Activated CD8-positive, alpha-beta T cell treated with anti-CD3 and anti-CD28 coated beads for 36 hours (primary cell): ENCODE measurements at regions not wholly inside any gene's neighbourhood (a gene's known extent, or its start where the extent isn't known, plus 50 kb on each side); places are given as distances from the start of the nearest gene placed in this dataset.

Source experiments
- ATAC-seq: fragments of 200-7000 bp; cut with Tn5 transposase; one replicate; pipeline ENCODE4 v1.10.0; 2021; ENCODE audit warnings: mild to moderate bottlenecking, moderate library complexity
- CTCF ChIA-PET: fragments of 350-600 bp; sonication (Branson Sonifier 250); formaldehyde crosslinking; loops from one replicate; lab custom pipeline; 2021; ENCODE audit warnings: antibody characterized with exemption; lab: Charles Lee
- POLR2A ChIA-PET: fragments of 350-600 bp; sonication (Branson Sonifier 250); formaldehyde crosslinking; loops from one replicate; lab custom pipeline; 2021; ENCODE audit warnings: antibody characterized with exemption; lab: Charles Lee
- DNase-seq: peaks from one replicate; pipeline ENCODE4 v3.0.0-alpha.2; 2020
- H3K27ac Mint-ChIP-seq: one replicate; pipeline ENCODE4 v1.8.0; 2021; ENCODE audit warnings: mild to moderate bottlenecking, mixed read lengths
- H3K27me3 Mint-ChIP-seq: one replicate; pipeline ENCODE4 v1.8.0; 2021; ENCODE audit warnings: mixed read lengths
- H3K36me3 Mint-ChIP-seq: one replicate; pipeline ENCODE4 v1.8.0; 2021; ENCODE audit warnings: low read depth, mixed read lengths
- H3K4me1 Mint-ChIP-seq: one replicate; pipeline ENCODE4 v1.8.0; 2021; ENCODE audit warnings: low read depth, mixed read lengths
- H3K4me3 Mint-ChIP-seq: one replicate; pipeline ENCODE4 v1.8.0; 2021; ENCODE audit warnings: mild to moderate bottlenecking, moderate library complexity, mixed read lengths
- H3K9me3 Mint-ChIP-seq: one replicate; pipeline ENCODE4 v1.8.0; 2021; ENCODE audit warnings: mixed read lengths
- CTCF ChIP-seq: fragments of 200-600 bp; IDR thresholded peaks from one replicate; pipeline ENCODE4 v1.8.0; 2022; ENCODE audit warnings: antibody characterized with exemption, mild to moderate bottlenecking
- intact Hi-C: fragments of 100-400 bp; cut with micrococcal nuclease; formaldehyde crosslinking; loops from one replicate; pipeline ENCODE4 v1.10.0; 2022

GRCh38 chr5:125409234-125409860 lies 662.9 kb upstream of the ZNF608 start:
- no peaks in the 10 kb centered on the region for H3K36me3 Mint-ChIP-seq
- DNase-seq, result no peak
- no peak overlapping the region for H3K4me3 Mint-ChIP-seq
- intact Hi-C loops, result no loop called here
- H3K9me3 Mint-ChIP-seq, result no peaks in the 10 kb centered on the region
- peaks cover 7% of the 10 kb centered on the region for H3K4me1 Mint-ChIP-seq
- no peak overlapping the region for H3K27ac Mint-ChIP-seq
- ChIA-PET CTCF (interaction anchor here (1.1 kb wide), 1 partner anchor 12 kb away, joined by 3 read pairs; no protein-coding TSS in a partner anchor), POLR2A (no interaction called here)
- no peak for ATAC-seq
- TF ChIP-seq CTCF, result no peak
- no peaks in the 10 kb centered on the region for H3K27me3 Mint-ChIP-seq

- DNase-seq, result no peak
- ChIA-PET POLR2A (no interaction called here), CTCF (interaction anchor here (1.1 kb wide), 1 partner anchor 11 kb away, joined by 3 read pairs; no protein-coding TSS in a partner anchor)
- peaks cover 7% of the 10 kb centered on the region for H3K4me1 Mint-ChIP-seq
- TF ChIP-seq CTCF, result no peak
- H3K27me3 Mint-ChIP-seq, result no peaks in the 10 kb centered on the region
- H3K9me3 Mint-ChIP-seq, result no peaks in the 10 kb centered on the region
- H3K4me3 Mint-ChIP-seq, result no peak overlapping the region
- ATAC-seq, result no peak
- no peak overlapping the region for H3K27ac Mint-ChIP-seq
- intact Hi-C loops, result no loop called here
- H3K36me3 Mint-ChIP-seq, result no peaks in the 10 kb centered on the region
Measured at GRCh38 chr5:125409861-125410536, 663.6 kb upstream of the ZNF608 start.

DNA sequence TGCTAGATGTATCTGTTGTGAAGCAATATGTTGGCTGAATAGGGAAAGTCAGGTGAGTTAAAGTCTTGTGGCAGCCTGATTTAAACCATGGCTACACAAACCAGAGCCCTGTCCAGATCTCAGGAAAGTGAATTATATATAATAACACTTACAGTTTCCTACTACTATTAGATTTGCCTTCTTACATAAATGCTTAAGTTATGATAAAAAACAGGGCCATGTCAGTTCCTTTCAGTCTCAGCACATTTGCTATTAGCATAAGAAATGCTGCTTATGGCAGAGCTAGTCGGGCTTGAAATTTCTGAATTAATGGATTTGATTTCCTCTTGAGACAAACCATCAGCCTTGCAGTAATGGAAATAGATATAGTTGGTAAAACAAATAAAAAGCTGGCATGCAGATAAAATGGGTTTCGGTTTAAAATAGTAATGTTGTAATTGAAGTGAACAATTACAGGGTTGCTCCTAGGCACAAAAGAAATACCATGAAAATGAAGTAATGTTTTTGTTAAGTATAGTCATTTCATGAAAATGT lies 664.2 kb upstream of the ZNF608 start:
- ChIA-PET POLR2A (no interaction called here), CTCF (interaction anchor here (1.1 kb wide), 1 partner anchor 11 kb away, joined by 3 read pairs; no protein-coding TSS in a partner anchor)
- no peaks in the 10 kb centered on the region for H3K36me3 Mint-ChIP-seq
- DNase-seq (no peak), ATAC-seq (no peak)
- peaks cover 7% of the 10 kb centered on the region for H3K4me1 Mint-ChIP-seq
- no peaks in the 10 kb centered on the region for H3K27me3 Mint-ChIP-seq
- no peak overlapping the region for H3K4me3 Mint-ChIP-seq
- H3K9me3 Mint-ChIP-seq, result no peaks in the 10 kb centered on the region
- intact Hi-C loops, result no loop called here
- TF ChIP-seq CTCF, result no peak
- H3K27ac Mint-ChIP-seq, result no peak overlapping the region

GRCh38 chr5:125411071-125411743 lies 664.8 kb upstream of the ZNF608 start:
- ATAC-seq (no peak), DNase-seq (no peak)
- Mint-ChIP-seq H3K27ac (no peak overlapping the region), H3K9me3 (no peaks in the 10 kb centered on the region), H3K4me1 (peaks cover 7% of the 10 kb centered on the region), H3K27me3 (no peaks in the 10 kb centered on the region), H3K36me3 (no peaks in the 10 kb centered on the region), H3K4me3 (no peak overlapping the region)
- no peak for TF ChIP-seq CTCF
- POLR2A ChIA-PET, result no interaction called here
- intact Hi-C loops, result no loop called here
- CTCF ChIA-PET, result no interaction called here
